Prostate gland (tissue), 2 donors: ENCODE measurements at regions not wholly inside any gene's neighbourhood (a gene's known extent, or its start where the extent isn't known, plus 50 kb on each side); places are given as distances from the start of the nearest gene placed in this dataset.

Source experiments
- CTCF ChIP-seq, 4 experiments: fragments of 200-600 bp in 2 of 4; fragments of 450-650 bp in 2 of 4; sonication (generic) in 2 of 4; IDR thresholded peaks; 1 replicate in 3 of 4; 2 replicates in 1 of 4; pipeline ENCODE4 v1.5.1; 2016 to 2019; ENCODE audit warnings: antibody characterized with exemption in 4 of 4, mild to moderate bottlenecking in 2 of 4, moderate library complexity in 2 of 4
- POLR2A ChIP-seq: fragments of 450-650 bp; IDR thresholded peaks from one replicate; pipeline ENCODE4 v1.6.1; 2016; ENCODE audit warnings: antibody characterized with exemption, mild to moderate bottlenecking
- POLR2AphosphoS5 ChIP-seq: sonication (generic); formaldehyde crosslinking; IDR thresholded peaks from one replicate; pipeline ENCODE4 v1.6.1; 2017; ENCODE audit warnings: antibody characterized with exemption

- TF ChIP-seq CTCF (IDR thresholded peaks at IDR 0.05) (no peak), POLR2A (no peak), POLR2AphosphoS5 (no peak)
Observed at GRCh38 chr1:2896824-2897223, 95.3 kb upstream of the TTC34 start.
